ENCODE measurements at regions not wholly inside any gene's neighbourhood (a gene's known extent, or its start where the extent isn't known, plus 50 kb on each side); places are given as distances from the start of the nearest gene placed in this dataset.

- TF ChIP-seq CTCF (IDR thresholded peaks at IDR 0.05; ENCODE audit: insufficient read depth, low read depth, low read length) (no peak), EZH2 (IDR thresholded peaks at IDR 0.05; ENCODE audit: insufficient read depth, low read length) (no peak)
Observed at GRCh38 chr1:30623431-30623830, 100.0 kb downstream of the MATN1 start.
